Common myeloid progenitor, CD34-positive (primary cell): ENCODE measurements at regions not wholly inside any gene's neighbourhood (a gene's known extent, or its start where the extent isn't known, plus 50 kb on each side); places are given as distances from the start of the nearest gene placed in this dataset.
A peak's percentile ranks its signal among the peaks of the same experiment; 100 is the strongest.

Experiments
- CTCF ChIA-PET: fragments of 350-600 bp; sonication (Branson Sonifier 250); formaldehyde crosslinking; loops from one replicate; lab custom pipeline; 2021; ENCODE audit warnings: antibody characterized with exemption; lab: Charles Lee
- POLR2A ChIA-PET: fragments of 350-600 bp; sonication (Branson Sonifier 250); formaldehyde crosslinking; loops from one replicate; lab custom pipeline; 2021; ENCODE audit warnings: antibody characterized with exemption; lab: Charles Lee
- DNase-seq, 3 donors: peaks; one replicate each; pipeline versions ENCODE4 v3.0.0 to v3.0.0-alpha.2; 2013
- H3K27ac ChIP-seq, 2 experiments: 1 replicate in 1 of 2; 2 replicates in 1 of 2; pipeline ENCODE4 v1.7.0; 2013; ENCODE audit warnings: inconsistent platforms in 2 of 2, low read length in 2 of 2, mild to moderate bottlenecking in 2 of 2, low read depth in 1 of 2, moderate library complexity in 1 of 2; ENCODE audit not compliant: severe bottlenecking in 2 of 2, insufficient read depth in 1 of 2, poor library complexity in 1 of 2
- H3K27me3 ChIP-seq, 5 experiments: replicated peaks in 2 of 5; 1 replicate in 3 of 5; 2 replicates in 2 of 5; pipeline versions ENCODE4 v1.6.1 to v1.7.0; 2013; ENCODE audit warnings: low read length in 4 of 5, mild to moderate bottlenecking in 2 of 5, moderate library complexity in 2 of 5, inconsistent platforms in 1 of 5; ENCODE audit not compliant: insufficient read depth in 5 of 5, control insufficient read depth in 4 of 5
- H3K36me3 ChIP-seq, 4 experiments: 1 replicate in 2 of 4; 2 replicates in 2 of 4; pipeline versions ENCODE4 v1.6.1 to v1.7.0; 2013; ENCODE audit warnings: low read length in 3 of 4, control low read depth in 1 of 4, mild to moderate bottlenecking in 1 of 4; ENCODE audit not compliant: control insufficient read depth in 4 of 4, insufficient read depth in 4 of 4
- H3K4me1 ChIP-seq, 4 experiments: 1 replicate in 3 of 4; 2 replicates in 1 of 4; pipeline versions ENCODE4 v1.6.1 to v1.7.1; 2013; ENCODE audit warnings: low read length in 3 of 4, mild to moderate bottlenecking in 3 of 4, control low read depth in 1 of 4, inconsistent platforms in 1 of 4, moderate library complexity in 1 of 4; ENCODE audit not compliant: control insufficient read depth in 4 of 4, insufficient read depth in 4 of 4; ENCODE audit errors: control extremely low read depth in 1 of 4
- H3K4me3 ChIP-seq, 7 experiments: 1 replicate in 4 of 7; 2 replicates in 3 of 7; pipeline versions ENCODE4 v1.5.1 to v1.7.0; 2013; ENCODE audit warnings: mild to moderate bottlenecking in 7 of 7, low read length in 6 of 7, moderate library complexity in 6 of 7, inconsistent platforms in 2 of 7, low read depth in 2 of 7, control low read depth in 1 of 7; ENCODE audit not compliant: insufficient read depth in 4 of 7, control insufficient read depth in 1 of 7; ENCODE audit errors: extremely low read depth in 1 of 7
- H3K9me3 ChIP-seq, 5 experiments: 1 replicate in 4 of 5; 2 replicates in 1 of 5; pipeline versions ENCODE4 v1.6.1 to v1.7.1; 2013; ENCODE audit warnings: low read length in 4 of 5, mild to moderate bottlenecking in 2 of 5, inconsistent platforms in 1 of 5, low read depth in 1 of 5, moderate library complexity in 1 of 5; ENCODE audit not compliant: control insufficient read depth in 4 of 5, insufficient read depth in 2 of 5; ENCODE audit errors: control extremely low read depth in 1 of 5
- WGBS: methylation state at CpG from one replicate; pipeline ENCODE4 v1.1.5; 2013; ENCODE audit not compliant: insufficient coverage; 5-methylcytosine and 5-hydroxymethylcytosine counted together

GRCh38 chrY:19818546-19818945 lies 74.0 kb upstream of the KDM5D start:
- no peak for DNase-seq
- Histone ChIP-seq H3K27me3 (no peaks in the 10 kb centered on the region), H3K27ac (no peak overlapping the region), H3K4me3 (no peak overlapping the region), H3K36me3 (no peaks in the 10 kb centered on the region), H3K4me1 (peaks cover 0 to 32% (median 0%) of the 10 kb centered on the region in 4 experiments), H3K9me3 (no peaks in the 10 kb centered on the region)
- ChIA-PET CTCF (interaction anchor here (1.1 kb wide), 1 partner anchor 29 kb away, joined by 3 read pairs; no protein-coding TSS in a partner anchor), POLR2A (no interaction called here)

DNA sequence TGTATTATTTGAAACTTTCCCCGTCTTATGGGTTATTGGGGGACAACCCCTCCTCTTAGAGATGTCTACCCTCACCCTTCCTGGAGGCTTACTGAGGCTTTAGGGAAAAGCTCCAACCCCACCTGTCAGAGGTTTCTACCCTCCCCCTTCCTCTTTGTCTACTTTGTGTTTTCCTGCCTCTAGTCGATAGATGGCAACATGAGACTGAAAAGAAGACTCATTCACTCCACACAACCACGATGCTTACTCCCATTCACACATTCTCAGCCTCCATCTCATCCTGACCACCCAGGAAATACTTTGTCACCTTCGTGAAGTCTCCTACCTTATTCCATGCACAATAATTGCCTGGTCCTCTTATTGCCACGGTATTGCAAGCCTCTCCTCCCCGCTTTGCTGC lies 72.4 kb upstream of the KDM5D start:
- Histone ChIP-seq H3K4me1 (peaks cover 0 to 32% (median 0%) of the 10 kb centered on the region in 4 experiments), H3K9me3 (no peaks in the 10 kb centered on the region), H3K36me3 (no peaks in the 10 kb centered on the region), H3K27me3 (no peaks in the 10 kb centered on the region), H3K27ac (no peak overlapping the region), H3K4me3 (no peak overlapping the region)
- POLR2A ChIA-PET, result no interaction called here
- CTCF ChIA-PET, result interaction anchor here (1.1 to 1.2 kb wide), 2 partner anchors 743 to 1444 kb away, joined by 3 read pairs; no protein-coding TSS in a partner anchor
- no CpG with 5 or more reads among the region's 6 CpGs for WGBS
- DNase-seq, result peak in 1 of 3 donors; percentile 26

DNA sequence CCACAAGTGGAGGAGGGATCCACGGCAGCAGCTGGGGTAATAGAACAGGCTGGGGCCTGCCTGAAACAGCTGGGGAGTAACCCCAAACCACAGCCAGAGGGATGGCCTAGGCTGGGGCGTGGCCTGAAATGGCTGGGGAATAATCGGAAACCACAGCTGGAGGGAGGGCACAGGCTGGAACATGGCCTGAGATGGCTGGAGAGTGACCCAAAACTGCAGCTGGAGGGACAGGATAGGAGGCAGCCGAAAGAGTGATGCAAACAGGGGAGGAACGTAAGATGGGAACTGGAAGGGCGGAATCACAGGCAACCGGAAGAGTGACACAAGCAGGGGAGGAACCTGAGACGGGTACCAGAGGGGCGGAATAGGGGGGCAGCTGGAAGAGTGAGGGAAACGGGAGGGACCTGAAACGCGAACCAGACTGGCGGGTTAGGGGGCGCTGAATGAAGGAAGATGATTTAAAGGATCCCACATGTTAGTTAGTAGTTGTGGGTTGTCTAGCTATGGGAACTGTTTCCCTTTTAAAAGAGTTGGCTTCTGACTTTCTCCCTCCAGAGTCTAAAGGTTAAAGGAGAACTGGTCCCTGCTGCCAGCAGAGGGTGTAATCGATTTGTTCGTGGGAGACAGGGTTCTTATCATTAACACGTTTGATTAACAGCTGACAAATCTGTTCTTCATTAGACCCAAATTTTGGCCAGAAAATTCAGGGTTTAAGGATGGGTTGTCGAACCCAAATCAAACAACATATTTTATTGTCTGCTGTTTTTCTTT lies 71.7 kb upstream of the KDM5D start:
- WGBS, result no CpG with 5 or more reads among the region's 18 CpGs
- ChIA-PET CTCF (interaction anchor here (1.1 to 1.2 kb wide), 2 partner anchors 743 to 1444 kb away, joined by 3 read pairs; no protein-coding TSS in a partner anchor), POLR2A (no interaction called here)
- H3K27me3 ChIP-seq, result no peaks in the 10 kb centered on the region
- H3K4me1 ChIP-seq, result peaks cover 0 to 32% (median 0%) of the 10 kb centered on the region in 4 experiments
- no peak overlapping the region for H3K27ac ChIP-seq
- peak overlapping the region in 1 of 7 experiments; percentile 38 for H3K4me3 ChIP-seq
- no peaks in the 10 kb centered on the region for H3K9me3 ChIP-seq
- H3K36me3 ChIP-seq, result no peaks in the 10 kb centered on the region
- no peak for DNase-seq
